ENCODE measurements at regions not wholly inside any gene's neighbourhood (a gene's known extent, or its start where the extent isn't known, plus 50 kb on each side); places are given as distances from the start of the nearest gene placed in this dataset.

- TF ChIP-seq POLR2AphosphoS5 (IDR thresholded peaks at IDR 0.05; ENCODE audit: insufficient read depth in 1 of 2, low read depth in 1 of 2): no peak
- no peak for TF ChIP-seq CTCF (IDR thresholded peaks at IDR 0.05)
- TF ChIP-seq POLR2A (IDR thresholded peaks at IDR 0.05): no peak
Observed at GRCh38 chr6:81307651-81308214, 444.7 kb downstream of the TENT5A start.
